OCI-LY1 (cell line): ENCODE measurements at regions not wholly inside any gene's neighbourhood (a gene's known extent, or its start where the extent isn't known, plus 50 kb on each side); places are given as distances from the start of the nearest gene placed in this dataset.

ENCODE experiments used
- H2AFZ ChIP-seq: fragments of 200-600 bp; sonication (generic), shearing (Covaris generic); 2 replicates; pipeline ENCODE4 v1.6.0; 2014; ENCODE audit warnings: antibody characterized with exemption, mild to moderate bottlenecking, low read length
- H3F3A ChIP-seq: fragments of 200-600 bp; sonication (generic), shearing (Covaris generic); 2 replicates; pipeline ENCODE4 v1.6.0; 2014; ENCODE audit warnings: mild to moderate bottlenecking, antibody characterized with exemption, low read length, moderate library complexity; ENCODE audit not compliant: insufficient read depth
- H3K27ac ChIP-seq: fragments of 200-600 bp; sonication (generic); 2 replicates; pipeline ENCODE4 v1.5.1; 2014; ENCODE audit warnings: low read length, mixed run types, mild to moderate bottlenecking, low read depth; ENCODE audit not compliant: poor library complexity, severe bottlenecking
- H3K27me3 ChIP-seq: fragments of 200-600 bp; sonication (generic); 2 replicates; pipeline ENCODE4 v1.6.0; 2014; ENCODE audit warnings: antibody characterized with exemption, mild to moderate bottlenecking, low read length, moderate library complexity; ENCODE audit not compliant: insufficient read depth
- H3K36me3 ChIP-seq: fragments of 200-600 bp; sonication (generic); 2 replicates; pipeline ENCODE4 v1.6.1; 2014; ENCODE audit warnings: mild to moderate bottlenecking, antibody characterized with exemption, low read length, moderate library complexity, mixed read lengths; ENCODE audit not compliant: insufficient read depth
- H3K4me1 ChIP-seq: fragments of 200-600 bp; sonication (generic); 2 replicates; pipeline ENCODE4 v1.5.1; 2014; ENCODE audit warnings: mild to moderate bottlenecking, low read length, moderate library complexity; ENCODE audit not compliant: insufficient read depth, severe bottlenecking
- H3K4me2 ChIP-seq: fragments of 200-600 bp; sonication (generic), shearing (Covaris generic); 2 replicates; pipeline ENCODE4 v1.6.1; 2014; ENCODE audit warnings: low read length
- H3K4me3 ChIP-seq: fragments of 200-600 bp; sonication (generic); 2 replicates; pipeline ENCODE4 v1.5.1; 2014; ENCODE audit warnings: low read length, low read depth, mild to moderate bottlenecking, mixed read lengths; ENCODE audit not compliant: poor library complexity, severe bottlenecking
- H3K79me2 ChIP-seq: fragments of 200-600 bp; shearing (Covaris generic); 2 replicates; pipeline ENCODE4 v1.6.1; 2016; ENCODE audit warnings: mixed run types, low read length, mixed read lengths; ENCODE audit not compliant: insufficient read depth
- H3K9ac ChIP-seq: fragments of 200-600 bp; sonication (generic), shearing (Covaris generic); 2 replicates; pipeline ENCODE4 v1.6.1; 2014; ENCODE audit warnings: mild to moderate bottlenecking, low read length, mixed read lengths
- H3K9me2 ChIP-seq: fragments of 200-600 bp; sonication (generic), shearing (Covaris generic); 2 replicates; pipeline ENCODE4 v1.6.1; 2014; ENCODE audit warnings: low read depth, mild to moderate bottlenecking, low read length, mixed read lengths
- H3K9me3 ChIP-seq: fragments of 200-600 bp; shearing (Covaris generic); 2 replicates; pipeline ENCODE4 v1.6.1; 2014; ENCODE audit warnings: low read length, mixed read lengths
- H4K20me1 ChIP-seq: fragments of 200-600 bp; sonication (generic), shearing (Covaris generic); 2 replicates; pipeline ENCODE4 v1.6.0; 2016; ENCODE audit warnings: mild to moderate bottlenecking, low read length; ENCODE audit not compliant: insufficient read depth
- CTCF ChIP-seq: fragments of 200-600 bp; sonication (generic), shearing (Covaris generic); IDR thresholded peaks from 2 replicates; pipeline ENCODE4 v1.5.1; 2017; ENCODE audit warnings: mild to moderate bottlenecking, antibody characterized with exemption, low read length, moderate library complexity, mixed read lengths
- EZH2 ChIP-seq: fragments of 200-600 bp; sonication (generic), shearing (Covaris generic); IDR thresholded peaks from 2 replicates; pipeline ENCODE4 v1.8.0; 2017; ENCODE audit warnings: borderline replicate concordance, mixed run types, mild to moderate bottlenecking, antibody characterized with exemption, low read length, moderate library complexity, mixed read lengths

GRCh38 chr2:223311889-223312680 is 260.1 kb downstream of the KCNE4 start:
- no peak overlapping the region for H3K4me3 ChIP-seq
- H3K9me2 ChIP-seq: no peaks in the 10 kb centered on the region
- H3K9ac ChIP-seq: no peak overlapping the region
- H3K36me3 ChIP-seq: no peaks in the 10 kb centered on the region
- H4K20me1 ChIP-seq: no peaks in the 10 kb centered on the region
- H3K27me3 ChIP-seq: no peaks in the 10 kb centered on the region
- H3F3A ChIP-seq: no peaks in the 10 kb centered on the region
- no peak overlapping the region for H3K4me2 ChIP-seq
- H3K79me2 ChIP-seq: no peaks in the 10 kb centered on the region
- TF ChIP-seq EZH2 (no peak), CTCF (no peak)
- H3K4me1 ChIP-seq: no peaks in the 10 kb centered on the region
- H3K27ac ChIP-seq: no peak overlapping the region
- no peak overlapping the region for H2AFZ ChIP-seq
- H3K9me3 ChIP-seq: no peaks in the 10 kb centered on the region

- Histone ChIP-seq H3K4me2 (no peak overlapping the region), H3K27ac (no peak overlapping the region), H3K27me3 (no peaks in the 10 kb centered on the region), H3F3A (no peaks in the 10 kb centered on the region), H3K9me2 (no peaks in the 10 kb centered on the region), H3K9me3 (no peaks in the 10 kb centered on the region), H3K4me1 (no peaks in the 10 kb centered on the region), H4K20me1 (no peaks in the 10 kb centered on the region), H3K9ac (no peak overlapping the region), H2AFZ (no peak overlapping the region), H3K36me3 (no peaks in the 10 kb centered on the region), H3K79me2 (no peaks in the 10 kb centered on the region), H3K4me3 (no peak overlapping the region)
- no peak for TF ChIP-seq CTCF
Measured at GRCh38 chr2:223313101-223313500, 261.1 kb downstream of the KCNE4 start.

GRCh38 chr2:223314811-223315210 is 262.8 kb downstream of the KCNE4 start:
- H3K9me3 ChIP-seq: no peaks in the 10 kb centered on the region

More at GRCh38 chr2:223314811-223315210, 262.8 kb downstream of the KCNE4 start:
- no peaks in the 10 kb centered on the region for H3K36me3 ChIP-seq
- no peaks in the 10 kb centered on the region for H4K20me1 ChIP-seq
- no peaks in the 10 kb centered on the region for H3K4me1 ChIP-seq
- no peak overlapping the region for H3K9ac ChIP-seq
- no peak overlapping the region for H3K4me2 ChIP-seq
- no peak overlapping the region for H2AFZ ChIP-seq
- no peak overlapping the region for H3K4me3 ChIP-seq
- no peaks in the 10 kb centered on the region for H3K27me3 ChIP-seq
- H3K9me2 ChIP-seq: no peaks in the 10 kb centered on the region
- H3K27ac ChIP-seq: no peak overlapping the region
- H3F3A ChIP-seq: no peaks in the 10 kb centered on the region
- no peak for TF ChIP-seq EZH2
- no peak for TF ChIP-seq CTCF
- H3K79me2 ChIP-seq: no peaks in the 10 kb centered on the region
